Right lobe of liver (tissue), 4 donors: ENCODE measurements at regions not wholly inside any gene's neighbourhood (a gene's known extent, or its start where the extent isn't known, plus 50 kb on each side); places are given as distances from the start of the nearest gene placed in this dataset.

Experiments
- CTCF ChIP-seq, 4 donors: fragments of 200-600 bp in 3 of 4; fragments of 450-650 bp in 1 of 4; IDR thresholded peaks; one replicate each; pipeline versions ENCODE4 v1.5.1 to v1.8.0; 2016 to 2022; ENCODE audit warnings: antibody characterized with exemption in 4 of 4, mild to moderate bottlenecking in 2 of 4
- POLR2A ChIP-seq: fragments of 450-650 bp; IDR thresholded peaks from one replicate; pipeline ENCODE4 v1.6.1; 2017; ENCODE audit warnings: antibody characterized with exemption, mild to moderate bottlenecking
- donor health status: DM: no; HTN: no; CAD: no.
- donor health status: DM: no; HTN: no; CAD: no.
- donor health status: DM: no; HTN: yes; CAD: no.

DNA sequence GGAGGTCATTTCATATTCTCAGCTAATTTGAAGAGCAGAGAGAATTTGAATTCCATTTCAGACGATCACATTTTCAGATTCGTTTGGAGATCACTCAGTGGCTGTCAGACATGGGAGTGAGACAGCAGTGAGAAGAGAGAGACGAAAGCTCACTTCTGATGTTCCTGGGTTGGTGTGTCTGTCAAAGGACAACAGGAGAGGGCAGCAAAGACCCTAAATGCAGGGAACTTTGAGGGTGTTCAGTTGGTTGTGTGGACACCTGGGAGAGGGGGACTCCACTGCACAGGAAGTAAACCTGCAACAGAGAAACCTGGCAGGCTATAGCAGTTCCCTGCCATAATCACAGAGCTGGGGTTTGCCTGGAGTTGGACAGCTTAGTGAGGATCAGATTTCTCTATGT lies 675.1 kb downstream of the SQOR start:
- no peak for TF ChIP-seq POLR2A
- TF ChIP-seq CTCF (IDR thresholded peaks at IDR 0.05), result no peak
